ENCODE measurements at regions not wholly inside any gene's neighbourhood (a gene's known extent, or its start where the extent isn't known, plus 50 kb on each side); places are given as distances from the start of the nearest gene placed in this dataset.
"Not testable (repeated sequence)": the region's sequence is repeated elsewhere in the genome, so short reads cannot be mapped to it uniquely, and the experiment has no call there.

DNA sequence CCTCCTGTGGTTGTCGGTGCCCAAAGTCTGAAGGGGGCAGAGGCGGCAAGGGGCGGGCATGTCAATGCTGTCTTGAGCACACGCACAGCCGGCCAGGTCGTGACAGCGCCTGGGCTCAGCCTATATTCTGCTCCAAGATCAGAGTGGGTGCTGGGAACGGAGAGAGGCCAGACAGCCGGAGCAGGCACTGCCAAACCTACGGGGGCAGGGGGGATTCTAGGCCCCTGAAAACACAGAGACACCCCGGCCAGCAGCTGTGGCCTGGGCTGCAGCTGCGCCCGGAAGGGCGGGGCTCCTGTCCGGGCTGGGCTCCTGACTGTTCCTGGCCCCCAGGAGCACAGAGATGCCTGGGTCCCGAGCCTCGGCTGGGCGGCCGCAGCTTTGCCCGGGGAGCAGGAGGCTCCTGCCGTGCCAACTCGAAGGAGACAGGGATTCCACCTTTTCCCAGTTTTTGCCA is 2662.9 kb upstream of the PCDH20 start:
- Histone ChIP-seq H3K4me3 (replicated peaks in 1 of 3) (no peak overlapping the region), H3K4me1 (no peaks in the 10 kb centered on the region), H3K9me3 (no peaks in the 10 kb centered on the region), H3K27me3 (no peaks in the 10 kb centered on the region), H3K36me3 (no peaks in the 10 kb centered on the region), H3K27ac (no peak overlapping the region)
- intact Hi-C loops (cut with DNase I) = no loop called here
- WGBS, 2 donors = 95 to 97% methylated on average over 18 to 21 of the region's 22 CpGs
- TF ChIP-seq CTCF (IDR thresholded peaks at IDR 0.05) (no peak), POLR2A (IDR thresholded peaks at IDR 0.05) (no peak)
- no peak for DNase-seq

DNA sequence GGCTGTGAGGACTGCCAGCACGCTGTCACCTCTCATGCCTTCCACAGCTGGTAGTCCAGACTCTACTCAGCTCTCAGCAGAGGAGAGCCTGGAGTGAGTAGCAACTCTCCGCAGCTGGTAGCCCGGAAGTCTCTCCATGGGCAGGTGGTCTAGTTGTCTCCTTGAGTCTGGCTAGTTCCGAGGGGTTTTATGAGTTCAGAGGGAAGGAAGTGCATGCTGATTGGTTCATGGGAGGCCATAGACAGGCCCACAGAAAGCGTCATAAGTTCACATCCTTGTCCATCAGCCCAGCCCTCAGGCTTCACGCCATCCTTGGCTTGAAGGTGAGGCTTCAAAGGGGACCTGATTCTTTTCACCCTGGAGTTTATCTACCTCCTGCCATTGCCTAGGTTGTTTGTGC is 2662.4 kb upstream of the PCDH20 start:
- no peaks in the 10 kb centered on the region for H3K36me3 ChIP-seq
- WGBS, 2 donors = 87 to 96% methylated on average over 4 to 6 of the region's 6 CpGs
- H3K4me3 ChIP-seq (replicated peaks in 1 of 3) = no peak overlapping the region
- H3K27me3 ChIP-seq = no peaks in the 10 kb centered on the region
- H3K9me3 ChIP-seq = no peaks in the 10 kb centered on the region
- no peak for DNase-seq
- H3K4me1 ChIP-seq = no peaks in the 10 kb centered on the region
- TF ChIP-seq CTCF (IDR thresholded peaks at IDR 0.05) (no peak), POLR2A (IDR thresholded peaks at IDR 0.05) (no peak)
- intact Hi-C loops (cut with DNase I) = no loop called here
- H3K27ac ChIP-seq = no peak overlapping the region

DNA sequence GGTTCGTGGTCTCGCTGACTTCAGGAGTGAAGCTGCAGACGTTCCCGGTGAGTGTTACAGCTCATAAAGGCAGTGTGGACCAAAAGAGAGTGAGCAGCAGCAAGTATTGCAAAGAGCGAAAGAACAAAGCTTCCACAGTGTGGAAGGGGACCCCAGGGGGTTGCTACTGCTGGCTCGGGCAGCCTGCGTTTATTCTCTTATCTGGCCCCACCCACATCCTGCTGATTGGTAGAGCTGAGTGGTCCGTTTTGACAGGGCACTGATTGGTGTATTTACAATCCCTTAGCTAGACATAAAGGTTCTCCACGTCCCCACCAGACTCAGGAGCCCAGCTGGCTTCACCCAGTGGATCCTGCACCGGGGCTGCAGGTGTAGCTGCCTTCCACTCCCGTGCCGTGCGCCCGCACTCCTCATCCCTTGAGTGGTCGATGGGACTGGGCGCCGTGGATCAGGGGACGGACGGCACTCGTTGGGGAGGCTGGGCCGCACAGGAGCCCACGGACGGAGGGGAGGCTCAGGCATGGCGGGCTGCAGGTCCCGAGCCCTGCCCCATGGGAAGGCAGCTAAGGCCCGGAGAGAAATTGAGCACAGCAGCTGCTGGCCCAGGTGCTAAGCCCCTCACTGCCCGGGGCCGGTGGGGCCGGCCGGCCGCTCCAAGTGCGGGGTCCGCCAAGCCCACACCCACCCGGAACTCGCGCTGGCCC is 2661.6 kb upstream of the PCDH20 start:
- H3K36me3 ChIP-seq; H3K9me3 ChIP-seq; H3K4me1 ChIP-seq; DNase-seq; H3K4me3 ChIP-seq (replicated peaks in 1 of 3); H3K27me3 ChIP-seq; H3K27ac ChIP-seq; intact Hi-C loops (cut with DNase I): not testable (repeated sequence)
- 94 to 95% methylated on average over 24 to 34 of the region's 36 CpGs for WGBS, 2 donors

DNA sequence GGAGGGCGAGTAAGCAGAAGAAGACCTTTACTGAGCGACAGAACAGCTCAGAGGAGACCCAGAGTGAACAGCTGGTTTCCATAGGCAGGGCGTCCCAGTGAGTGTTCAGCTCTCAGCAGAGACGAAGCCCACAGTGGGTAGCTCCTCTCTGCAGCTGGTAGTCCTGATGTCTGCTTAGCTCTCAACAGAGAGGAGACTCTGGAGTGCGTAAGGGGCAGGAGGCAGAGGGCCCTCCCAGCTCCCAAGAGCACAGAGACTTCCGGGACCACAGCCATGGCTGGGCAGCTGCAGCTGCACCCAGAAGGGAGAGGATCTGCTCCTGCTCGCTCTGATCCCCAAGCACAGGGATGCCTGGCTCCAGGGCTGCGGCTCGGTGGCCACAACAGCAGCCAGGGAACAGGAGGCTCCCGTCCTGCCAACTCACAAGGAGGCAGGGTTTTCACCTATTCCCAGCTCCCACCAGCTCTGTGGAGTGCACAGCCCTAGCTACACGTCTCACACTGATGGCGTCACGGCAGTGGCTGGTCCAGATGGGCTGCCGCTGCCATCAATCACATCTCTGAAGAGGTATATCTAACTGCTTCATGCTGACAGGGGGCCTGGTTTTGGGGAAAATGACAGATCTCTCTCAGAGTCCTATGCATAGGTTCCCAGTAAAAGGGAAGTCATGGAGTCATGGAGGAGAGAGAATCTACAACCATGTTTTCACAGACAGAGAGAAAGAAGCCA is 2660.1 kb upstream of the PCDH20 start:
- H3K36me3 ChIP-seq = no peaks in the 10 kb centered on the region
- H3K27me3 ChIP-seq = no peaks in the 10 kb centered on the region
- DNase-seq = no peak
- no peak overlapping the region for H3K4me3 ChIP-seq (replicated peaks in 1 of 3)
- TF ChIP-seq POLR2A (IDR thresholded peaks at IDR 0.05) (no peak), CTCF (IDR thresholded peaks at IDR 0.05) (no peak)
- H3K9me3 ChIP-seq = no peaks in the 10 kb centered on the region
- 87 to 96% methylated on average over 12 to 14 of the region's 14 CpGs for WGBS, 2 donors
- no peaks in the 10 kb centered on the region for H3K4me1 ChIP-seq
- intact Hi-C loops (cut with DNase I) = no loop called here
- no peak overlapping the region for H3K27ac ChIP-seq

DNA sequence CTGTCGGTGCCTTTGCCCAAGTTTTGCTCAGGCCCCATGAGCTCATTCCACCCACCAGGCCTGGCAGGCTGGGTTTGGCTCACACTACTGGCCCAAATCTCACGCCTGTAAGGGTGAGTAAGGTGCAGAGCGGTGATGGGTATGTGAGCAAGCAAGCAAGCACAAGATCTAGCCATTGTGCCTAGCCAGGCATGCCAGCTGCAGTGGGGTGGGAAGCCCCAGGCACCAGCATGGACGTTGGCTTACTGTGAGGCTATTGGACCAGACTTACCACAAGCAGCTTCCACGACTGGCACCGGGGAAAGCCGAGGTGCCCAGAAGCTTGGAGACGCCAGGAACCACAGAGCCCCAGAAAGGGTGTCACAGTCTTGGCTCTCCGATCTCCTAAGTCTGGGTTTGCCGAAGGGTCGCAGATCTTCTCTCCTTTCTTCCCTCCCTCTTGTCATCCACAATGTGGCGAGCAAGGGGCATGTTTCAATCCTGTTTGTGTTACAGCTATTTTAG is 2659.4 kb upstream of the PCDH20 start:
- intact Hi-C loops (cut with DNase I) = no loop called here

GRCh38 chr13:64073203-64073602 is 2657.6 kb upstream of the PCDH20 start:
- TF ChIP-seq CTCF (IDR thresholded peaks at IDR 0.05) (no peak), POLR2A (IDR thresholded peaks at IDR 0.05) (no peak)
- H3K36me3 ChIP-seq = no peaks in the 10 kb centered on the region
- no peaks in the 10 kb centered on the region for H3K4me1 ChIP-seq
- no peak overlapping the region for H3K27ac ChIP-seq
- DNase-seq = no peak
- H3K27me3 ChIP-seq = no peaks in the 10 kb centered on the region
- H3K4me3 ChIP-seq (replicated peaks in 1 of 3) = no peak overlapping the region
- intact Hi-C loops (cut with DNase I) = no loop called here
- no peaks in the 10 kb centered on the region for H3K9me3 ChIP-seq

More for the DNA sequence above, 2659.4 kb upstream of the PCDH20 start:
- no peak for DNase-seq
- H3K4me1 ChIP-seq = no peaks in the 10 kb centered on the region
- TF ChIP-seq POLR2A (IDR thresholded peaks at IDR 0.05) = no peak
- H3K27ac ChIP-seq = no peak overlapping the region
- H3K36me3 ChIP-seq = no peaks in the 10 kb centered on the region
- no peaks in the 10 kb centered on the region for H3K9me3 ChIP-seq
- no peak overlapping the region for H3K4me3 ChIP-seq (replicated peaks in 1 of 3)
- 91 to 92% methylated on average over 12 of the region's 12 CpGs for WGBS, 2 donors
- H3K27me3 ChIP-seq = no peaks in the 10 kb centered on the region
